GM19328 (cell line): ENCODE measurements at regions not wholly inside any gene's neighbourhood (a gene's known extent, or its start where the extent isn't known, plus 50 kb on each side); places are given as distances from the start of the nearest gene placed in this dataset.

Experiments used
- ATAC-seq: cut with Tn5 transposase; IDR thresholded peaks from one replicate; pipeline ENCODE4 v1.9.1; 2021; ENCODE audit warnings: mild to moderate bottlenecking, moderate library complexity; ENCODE audit not compliant: unreplicated experiment

- no peak for ATAC-seq
Observed at GRCh38 chr5:74085186-74085585, 459.2 kb downstream of the ARHGEF28 start.

GRCh38 chr5:74083096-74083791, 457.2 kb downstream of the ARHGEF28 start:
- ATAC-seq, result no peak

DNA sequence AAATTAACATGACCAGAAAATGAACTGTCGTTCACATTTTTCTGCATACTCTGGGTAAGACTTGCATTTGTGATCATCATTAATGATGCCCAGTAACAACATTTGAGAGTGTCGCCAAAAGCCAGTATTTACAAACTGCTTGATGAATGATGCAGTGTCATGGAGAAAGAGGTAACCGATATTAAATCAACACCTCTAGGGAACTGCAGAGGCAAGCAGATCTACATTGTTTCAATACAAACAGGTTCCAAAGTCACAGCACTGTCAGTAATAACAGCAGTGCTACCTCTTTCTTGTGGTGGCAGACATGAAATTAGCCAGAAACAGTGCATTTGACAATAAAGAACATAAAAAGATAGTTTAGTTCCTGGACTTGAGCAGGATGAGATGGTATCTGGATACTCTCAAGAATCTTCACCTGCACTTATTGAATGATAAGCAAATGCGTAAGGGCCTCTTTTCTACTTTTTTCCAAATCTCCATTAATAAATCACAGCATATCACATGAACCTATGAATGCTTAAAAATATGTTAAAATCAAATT, 456.6 kb downstream of the ARHGEF28 start:
- no peak for ATAC-seq

DNA sequence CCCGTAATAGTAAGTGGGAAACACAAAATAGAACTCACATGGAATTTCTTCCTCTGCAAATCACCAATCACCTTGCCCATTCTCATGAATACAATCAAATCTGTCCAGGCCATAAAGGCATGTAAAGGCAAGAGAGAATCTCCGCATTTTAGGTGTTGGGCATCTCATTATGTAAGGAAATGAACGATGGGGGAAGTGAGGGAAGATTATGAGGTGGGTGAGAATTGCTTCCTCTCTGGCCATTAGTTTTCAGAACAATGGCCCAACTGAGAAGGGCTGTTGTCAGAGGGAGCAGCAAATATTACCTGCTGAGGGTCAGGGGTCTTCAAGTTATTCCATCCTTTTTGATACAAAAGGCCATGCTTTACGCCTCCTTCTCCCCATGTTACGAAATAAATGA, 455.1 kb downstream of the ARHGEF28 start:
- no peak for ATAC-seq

- ATAC-seq, result no peak
Observed at GRCh38 chr5:74079971-74080556, 454.1 kb downstream of the ARHGEF28 start.

DNA sequence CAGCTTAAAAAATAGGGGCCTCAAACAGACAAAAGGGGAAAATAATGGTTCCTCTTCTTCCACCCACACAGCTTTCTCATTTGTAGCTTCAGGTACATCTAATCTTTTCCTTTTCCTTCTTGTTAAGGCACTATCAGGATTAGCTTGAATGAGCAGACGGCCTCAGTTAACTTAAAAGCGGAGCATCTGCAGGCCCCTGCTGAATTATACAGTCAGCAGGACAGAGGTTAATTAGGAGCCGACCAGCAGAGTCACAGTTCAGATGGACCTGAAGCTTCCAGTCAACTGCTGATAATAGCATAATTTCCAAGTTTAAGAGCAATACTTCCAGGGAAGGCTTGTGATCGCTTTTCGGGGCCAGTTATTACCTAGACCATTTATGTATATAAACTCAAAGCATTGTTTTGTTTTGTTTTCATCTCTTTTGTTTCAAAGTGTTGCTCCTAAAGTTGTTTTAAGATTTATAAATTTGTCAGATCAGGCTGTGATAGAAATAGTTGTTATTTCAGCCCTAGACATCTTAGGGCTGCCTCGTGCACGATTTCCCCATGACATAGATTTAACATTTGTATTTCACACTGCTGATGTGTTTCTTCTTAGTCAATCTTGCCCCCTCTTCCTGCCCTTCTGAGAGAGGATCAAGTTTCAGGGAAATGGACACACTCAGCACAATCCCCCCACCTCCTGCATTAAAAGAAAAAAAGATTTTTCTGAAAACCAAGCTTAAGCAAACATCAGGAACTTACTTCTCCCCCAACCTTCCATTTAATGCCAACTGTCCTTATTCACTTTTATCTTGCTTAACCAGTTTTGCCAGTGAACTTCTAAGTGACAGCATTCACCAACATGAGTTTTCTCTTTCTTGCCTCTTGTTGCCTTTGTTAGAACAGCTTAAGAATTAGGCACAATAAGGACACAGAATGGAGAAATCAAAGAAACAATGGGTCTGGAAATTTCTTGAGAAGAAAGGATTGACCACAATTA, 449.8 kb downstream of the ARHGEF28 start:
- no peak for ATAC-seq

DNA sequence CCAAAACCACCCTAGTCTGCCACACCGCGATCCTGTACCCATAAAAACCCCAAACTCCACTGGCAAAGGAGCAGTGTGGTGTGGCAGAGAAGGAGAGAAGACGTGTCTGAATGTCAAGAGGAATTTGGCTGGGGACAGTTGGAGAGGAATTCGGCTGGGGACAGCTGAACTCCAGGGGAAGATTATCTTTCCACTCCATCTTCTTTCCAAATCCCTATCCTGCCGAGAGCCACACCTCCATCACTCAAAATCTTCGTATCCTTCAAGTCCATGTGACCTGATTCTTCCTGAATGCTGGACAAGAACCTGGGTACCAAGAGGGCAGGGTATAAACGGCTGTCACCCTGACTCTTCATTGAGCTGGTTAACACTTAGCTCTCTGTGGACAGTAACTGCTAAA, 448.1 kb downstream of the ARHGEF28 start:
- ATAC-seq, result no peak

- no peak for ATAC-seq
Observed at GRCh38 chr5:74073257-74073656, 447.3 kb downstream of the ARHGEF28 start.

- no peak for ATAC-seq
Observed at GRCh38 chr5:74072646-74073045, 446.6 kb downstream of the ARHGEF28 start.

GRCh38 chr5:74070766-74071165, 444.8 kb downstream of the ARHGEF28 start:
- no peak for ATAC-seq

GRCh38 chr5:74069741-74070140, 443.7 kb downstream of the ARHGEF28 start:
- ATAC-seq, result no peak

DNA sequence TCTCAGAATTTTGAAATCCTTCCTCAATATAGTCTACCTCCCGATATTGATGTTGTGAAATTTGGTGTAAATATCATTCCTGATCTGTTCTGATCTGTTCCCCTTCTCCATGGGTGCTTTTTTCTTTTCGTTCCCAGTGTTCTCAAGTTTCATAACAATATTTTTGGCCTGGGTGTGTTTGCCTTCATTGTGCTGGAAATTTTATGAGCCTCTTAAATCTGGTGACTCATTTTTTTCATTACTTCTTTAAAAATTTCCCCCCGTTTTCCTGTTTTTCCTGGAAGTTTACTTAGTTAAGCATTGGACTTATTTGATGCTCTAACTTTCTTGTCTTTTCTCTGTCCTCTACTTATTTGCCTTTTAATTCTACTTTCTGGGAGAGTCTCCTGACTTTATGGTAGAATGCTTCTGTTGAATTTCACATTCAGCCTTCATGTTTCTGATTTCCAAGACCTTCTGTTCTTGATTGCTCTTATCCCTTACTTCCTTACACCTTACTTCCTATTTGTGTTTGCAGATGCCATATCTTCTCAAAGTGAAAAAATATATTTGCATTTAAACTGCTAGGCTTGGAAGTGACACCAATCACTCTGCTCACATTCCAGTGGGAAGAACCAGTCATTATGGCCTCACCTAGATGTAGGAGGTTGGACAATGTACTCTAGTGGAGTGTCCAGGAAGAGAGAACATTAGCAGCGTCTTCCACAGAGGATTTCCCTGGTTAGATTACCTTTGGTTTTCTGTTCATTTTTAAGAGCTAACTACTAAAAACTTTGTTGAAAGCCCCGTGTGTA, 441.9 kb downstream of the ARHGEF28 start:
- no peak for ATAC-seq

DNA sequence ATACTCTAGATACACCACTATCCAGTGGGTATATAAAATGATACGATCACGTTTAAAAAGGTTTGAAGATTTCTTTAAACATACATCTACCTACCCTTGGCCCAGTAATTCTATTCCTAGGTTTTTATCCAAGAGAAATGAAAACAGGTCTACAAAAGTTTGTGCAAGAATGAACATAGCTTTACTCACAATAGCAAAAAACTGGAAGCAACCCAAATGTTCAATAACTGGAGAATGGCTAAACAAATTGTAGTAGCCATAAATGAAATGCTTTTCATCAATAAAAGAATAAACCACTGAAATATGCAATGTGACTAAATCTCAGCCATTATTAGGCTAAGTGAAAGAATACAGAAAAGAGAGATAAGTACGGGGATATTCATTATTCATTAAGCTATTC, 438.9 kb downstream of the ARHGEF28 start:
- no peak for ATAC-seq

GRCh38 chr5:74064225-74064624, 438.2 kb downstream of the ARHGEF28 start:
- no peak for ATAC-seq

GRCh38 chr5:74063821-74064220, 437.8 kb downstream of the ARHGEF28 start:
- no peak for ATAC-seq

- no peak for ATAC-seq
Observed at GRCh38 chr5:74063346-74063745, 437.4 kb downstream of the ARHGEF28 start.

DNA sequence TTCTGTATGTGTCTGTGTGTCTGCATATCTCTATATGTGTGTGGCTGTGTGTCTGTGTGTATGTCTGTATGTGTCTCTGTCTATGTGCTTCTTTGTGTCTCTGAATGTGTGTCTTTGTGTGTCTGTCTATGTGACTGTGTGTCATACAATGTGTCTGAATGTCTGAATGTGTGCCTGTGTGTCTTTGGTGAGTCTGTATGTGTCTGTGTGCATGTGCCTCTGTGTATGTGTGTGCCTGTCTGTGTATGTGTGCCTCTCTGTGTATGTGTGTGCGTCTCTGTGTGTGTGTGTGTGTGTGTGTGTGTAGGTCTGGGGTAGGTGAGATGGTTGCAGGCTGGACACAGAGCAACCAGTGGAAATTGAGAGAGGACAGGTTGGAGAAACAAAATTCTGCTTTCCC, 435.3 kb downstream of the ARHGEF28 start:
- no peak for ATAC-seq

DNA sequence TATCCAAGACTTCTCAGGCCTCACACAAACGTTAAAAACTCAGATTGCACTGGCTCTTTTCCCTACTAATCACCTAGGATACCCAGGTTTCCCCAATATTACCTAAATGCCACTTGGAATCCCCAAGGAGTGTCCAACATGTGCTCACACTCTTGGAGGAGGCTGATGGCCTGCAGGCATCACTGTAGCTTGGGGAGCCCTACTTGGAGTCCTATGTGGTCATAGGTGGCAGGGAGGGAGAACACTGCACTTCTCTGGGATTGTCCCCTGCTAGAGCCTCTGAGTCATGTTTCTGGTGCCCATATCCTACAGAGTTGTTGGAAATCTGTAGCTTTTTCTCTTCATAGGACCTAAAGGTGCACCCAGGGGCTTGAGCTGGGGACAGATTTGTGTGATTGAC, 433.7 kb downstream of the ARHGEF28 start:
- ATAC-seq, result no peak

- no peak for ATAC-seq
Observed at GRCh38 chr5:74056789-74057164, 430.8 kb downstream of the ARHGEF28 start.

DNA sequence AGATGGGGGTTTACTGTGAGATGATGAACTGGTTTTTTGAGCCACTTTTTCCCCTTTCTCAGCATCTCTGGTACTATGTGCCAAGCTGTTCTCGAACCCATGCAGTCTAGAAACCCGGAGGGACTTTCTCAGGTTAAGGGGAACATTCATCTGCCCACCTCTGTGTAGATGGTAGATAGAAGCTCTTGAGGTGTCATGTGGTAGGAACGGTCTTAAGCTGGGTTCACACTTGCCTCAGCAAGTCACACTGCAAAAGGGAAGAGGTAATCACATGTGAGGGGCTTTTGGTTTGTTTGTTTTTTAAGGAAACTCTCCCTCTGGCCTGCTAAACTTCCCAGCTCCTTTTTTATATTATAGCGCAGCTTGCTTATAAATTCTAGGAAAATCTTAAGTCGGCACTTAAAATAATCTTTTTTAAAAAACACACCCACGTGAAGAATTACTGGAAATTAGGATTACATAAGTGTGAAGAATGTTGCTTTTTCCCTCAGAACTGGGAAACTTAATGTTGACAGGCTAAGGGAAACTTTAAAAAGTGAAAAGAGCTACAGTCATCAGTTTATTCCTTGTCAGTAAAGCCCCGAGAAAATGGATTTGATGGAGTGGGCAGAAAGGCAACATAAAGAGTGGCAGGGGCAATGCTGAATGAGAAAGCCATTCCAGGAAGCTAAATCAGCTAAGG, 430.3 kb downstream of the ARHGEF28 start:
- ATAC-seq, result no peak
